BLaER1 treated with 17β-estradiol and CSF1 and Interleukin-3, amounts not matched to agents 10 nM and 100 nM (cell line): ENCODE measurements at regions not wholly inside any gene's neighbourhood (a gene's known extent, or its start where the extent isn't known, plus 50 kb on each side); places are given as distances from the start of the nearest gene placed in this dataset.

Source experiments
- H3K27ac ChIP-seq, 11 experiments: shearing (Covaris generic); formaldehyde crosslinking; 2 replicates each; pipeline ENCODE4 v1.8.1; 2022
- H3K27me3 ChIP-seq, 11 experiments: shearing (Covaris generic); formaldehyde crosslinking; 2 replicates each; pipeline ENCODE4 v1.8.1; 2022
- H3K36me3 ChIP-seq, 11 experiments: shearing (Covaris generic); formaldehyde crosslinking; 2 replicates each; pipeline ENCODE4 v1.8.1; 2022
- H3K4me1 ChIP-seq, 10 experiments: shearing (Covaris generic); formaldehyde crosslinking; 2 replicates each; pipeline ENCODE4 v1.8.1; 2022
- H3K4me2 ChIP-seq, 11 experiments: shearing (Covaris generic); formaldehyde crosslinking; 2 replicates each; pipeline ENCODE4 v1.8.1; 2022
- H3K4me3 ChIP-seq, 10 experiments: shearing (Covaris generic); formaldehyde crosslinking; 2 replicates each; pipeline ENCODE4 v1.8.1; 2022
- H3K9ac ChIP-seq, 11 experiments: shearing (Covaris generic); formaldehyde crosslinking; 2 replicates each; pipeline ENCODE4 v1.8.1; 2022
- H3K9me3 ChIP-seq, 11 experiments: shearing (Covaris generic); formaldehyde crosslinking; replicated peaks in 1 of 11; 2 replicates each; pipeline ENCODE4 v1.8.1; 2022
- H4K20me1 ChIP-seq, 11 experiments: shearing (Covaris generic); formaldehyde crosslinking; 2 replicates each; pipeline ENCODE4 v1.8.1; 2022
- Cebpa-rat ChIP-seq, 11 experiments: shearing (Covaris generic); IDR thresholded peaks; 2 replicates each; pipeline ENCODE4 v1.8.1; 2022

DNA sequence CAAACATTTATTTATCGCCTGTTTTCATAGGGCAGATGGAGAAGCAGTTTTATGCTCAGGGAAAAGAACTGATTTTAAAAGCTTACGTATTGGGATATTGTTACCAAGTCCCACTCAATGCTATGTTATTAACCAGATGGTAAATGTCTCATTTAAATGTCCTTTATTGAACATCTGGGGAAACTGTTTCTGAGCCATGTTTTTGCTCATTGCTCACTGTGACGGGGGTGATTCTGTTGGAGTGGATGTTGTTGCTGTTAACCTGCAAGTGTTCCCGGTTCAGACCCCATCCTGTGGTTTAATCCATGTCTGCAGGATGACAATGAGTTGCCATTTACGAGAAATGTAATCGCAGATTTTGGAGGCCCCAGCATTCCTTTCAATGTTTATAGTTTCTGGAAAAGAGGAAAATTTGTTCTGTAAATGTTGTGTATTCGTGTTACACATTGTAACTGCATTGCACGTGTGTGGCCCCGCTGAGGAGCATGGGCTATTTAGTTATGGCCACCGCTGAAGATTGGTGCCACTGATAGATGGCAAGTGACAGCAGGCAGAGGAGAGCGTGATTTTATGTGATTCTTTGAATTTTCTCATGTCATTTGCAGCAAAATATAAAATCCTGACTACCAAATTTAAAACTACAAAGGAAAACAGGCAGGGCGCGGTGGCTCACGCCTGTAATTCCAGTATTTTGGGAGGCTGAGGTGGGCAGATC is 174.8 kb upstream of the COPS8 start:
- Histone ChIP-seq H3K27me3 (no peaks in the 10 kb centered on the region), H4K20me1 (no peaks in the 10 kb centered on the region), H3K9ac (no peak overlapping the region), H3K27ac (peak overlapping the region in 3 of 11 experiments; percentile 63 to 68 (median 66); a peak in 6 of 22 replicates), H3K4me1 (peaks cover 32 to 87% (median 77%) of the 10 kb centered on the region in 10 experiments), H3K4me2 (peak overlapping the region in 9 of 11 experiments; percentile 76 to 93 (median 85); a peak in 15 of 22 replicates), H3K9me3 (no peaks in the 10 kb centered on the region; a peak in 2 of 22 replicates), H3K36me3 (no peaks in the 10 kb centered on the region), H3K4me3 (no peak overlapping the region)
- no peak for TF ChIP-seq Cebpa-rat (IDR thresholded peaks at IDR 0.05)

DNA sequence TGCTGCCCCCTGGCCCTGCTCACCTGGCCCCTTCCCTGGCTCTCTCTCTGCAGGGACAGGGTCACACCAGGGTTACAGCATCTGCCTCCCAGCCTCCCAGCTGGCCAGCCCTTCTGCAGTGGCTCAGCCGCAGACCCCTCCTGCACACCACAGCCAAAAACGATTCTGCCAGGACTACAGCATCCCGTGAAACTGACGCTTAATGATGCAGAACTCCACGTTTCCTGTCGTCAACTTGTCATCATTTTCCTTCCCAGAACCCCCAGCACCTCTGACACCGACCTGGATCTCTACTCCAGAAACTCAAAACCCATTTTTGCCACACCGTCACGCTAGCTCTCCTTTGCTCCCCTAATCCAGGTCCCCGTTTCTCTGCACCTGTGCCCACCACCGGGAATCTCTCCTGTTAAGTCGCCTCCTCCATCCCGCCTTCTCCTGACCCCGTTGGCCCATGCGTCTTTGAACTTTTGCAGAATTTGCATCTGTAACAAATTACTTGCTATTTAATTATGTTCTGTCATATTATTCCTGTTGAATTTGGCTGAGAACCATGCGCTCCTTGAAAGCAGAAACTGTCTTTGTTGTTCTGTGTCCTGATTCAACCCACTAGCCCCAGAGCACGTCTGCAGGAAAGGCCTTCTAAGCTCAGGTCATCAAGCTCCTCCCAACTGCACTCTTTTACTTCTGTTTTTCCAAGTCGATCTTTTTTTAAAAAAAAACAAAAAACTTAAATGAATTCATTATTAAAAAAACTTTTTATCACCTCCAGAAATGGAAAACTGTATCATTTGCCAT is 173.2 kb upstream of the COPS8 start:
- H3K4me3 ChIP-seq, result peak overlapping the region in 5 of 10 experiments; percentile 5 to 38 (median 19); a peak in 5 of 20 replicates
- H3K9me3 ChIP-seq, result peaks cover 0 to 5% (median under 1%) of the 10 kb centered on the region in 11 experiments; a peak in 7 of 22 replicates
- no peaks in the 10 kb centered on the region for H4K20me1 ChIP-seq
- peaks cover 25 to 90% (median 83%) of the 10 kb centered on the region in 10 experiments for H3K4me1 ChIP-seq
- TF ChIP-seq Cebpa-rat (IDR thresholded peaks at IDR 0.05), result no peak
- H3K4me2 ChIP-seq, result peak overlapping the region; percentile 74 to 93 (median 85)
- no peaks in the 10 kb centered on the region for H3K27me3 ChIP-seq
- H3K36me3 ChIP-seq, result no peaks in the 10 kb centered on the region
- H3K9ac ChIP-seq, result peak overlapping the region in 7 of 11 experiments; percentile 7 to 57 (median 25); a peak in 14 of 22 replicates
- peak overlapping the region in 8 of 11 experiments; percentile 35 to 68 (median 57); a peak in 15 of 22 replicates for H3K27ac ChIP-seq

DNA sequence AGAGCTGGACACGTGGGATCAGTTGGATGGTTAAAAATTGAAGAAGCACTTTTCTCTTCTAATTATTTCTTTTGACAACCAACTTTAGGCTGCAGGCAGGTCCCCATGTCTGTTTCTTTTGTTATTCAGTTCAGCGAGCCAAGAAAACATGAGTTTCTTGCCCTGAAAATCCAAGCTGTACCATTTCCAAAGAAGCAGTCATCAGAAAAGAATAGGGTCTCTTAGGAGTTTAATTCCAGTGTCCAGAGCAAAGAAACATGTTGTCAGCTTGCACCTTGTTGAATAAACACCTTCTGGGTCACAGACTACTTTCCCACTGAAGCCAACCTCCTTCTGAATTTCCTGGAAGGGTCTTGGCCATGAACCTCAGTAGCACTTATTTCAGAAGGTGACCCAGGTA is 170.5 kb upstream of the COPS8 start:
- H3K27me3 ChIP-seq, result no peaks in the 10 kb centered on the region
- TF ChIP-seq Cebpa-rat (IDR thresholded peaks at IDR 0.05), result no peak

DNA sequence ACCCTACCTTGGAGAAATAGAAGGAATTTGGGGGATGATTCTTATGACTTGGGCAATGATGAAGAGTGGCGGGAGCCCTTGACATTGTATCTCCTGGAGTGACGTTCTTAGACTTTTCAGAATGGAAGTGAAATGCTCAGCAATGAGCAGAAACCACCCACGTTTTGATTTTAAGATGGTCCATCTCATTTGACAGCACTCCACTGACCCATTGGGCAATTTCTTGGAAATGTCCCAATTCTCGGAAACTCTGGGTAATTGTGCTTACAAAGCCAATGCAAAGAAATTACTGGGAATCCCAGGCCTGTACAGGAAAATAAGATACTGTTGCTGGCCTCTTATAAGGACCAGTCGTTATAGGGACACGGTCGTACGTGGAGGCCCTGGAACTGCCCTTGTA is 170.0 kb upstream of the COPS8 start:
- H3K4me1 ChIP-seq, result peaks cover 31 to 80% (median 72%) of the 10 kb centered on the region in 10 experiments
- H3K36me3 ChIP-seq, result no peaks in the 10 kb centered on the region
- no peaks in the 10 kb centered on the region for H3K27me3 ChIP-seq
- no peak overlapping the region for H3K4me3 ChIP-seq
- peak overlapping the region in 7 of 11 experiments; percentile 1 to 63 (median 36); a peak in 8 of 22 replicates for H3K27ac ChIP-seq
- peak overlapping the region in 9 of 11 experiments; percentile 38 to 73 (median 66); a peak in 16 of 22 replicates for H3K4me2 ChIP-seq
- no peaks in the 10 kb centered on the region for H4K20me1 ChIP-seq
- H3K9ac ChIP-seq, result no peak overlapping the region
- no peak for TF ChIP-seq Cebpa-rat (IDR thresholded peaks at IDR 0.05)
- H3K9me3 ChIP-seq, result peaks cover 0 to 10% (median 4%) of the 10 kb centered on the region in 11 experiments; a peak in 7 of 22 replicates

More for the DNA sequence above, 170.5 kb upstream of the COPS8 start:
- H3K4me3 ChIP-seq, result no peak overlapping the region
- H3K36me3 ChIP-seq, result no peaks in the 10 kb centered on the region
- H3K9me3 ChIP-seq, result peaks cover 0 to 10% (median 4%) of the 10 kb centered on the region in 11 experiments; a peak in 7 of 22 replicates
- peak overlapping the region in 5 of 11 experiments; percentile 1 to 63 (median 55); a peak in 6 of 22 replicates for H3K27ac ChIP-seq
- H3K9ac ChIP-seq, result no peak overlapping the region
- peak overlapping the region in 7 of 11 experiments; percentile 38 to 73 (median 66); a peak in 10 of 22 replicates for H3K4me2 ChIP-seq
- no peaks in the 10 kb centered on the region for H4K20me1 ChIP-seq
- peaks cover 31 to 81% (median 72%) of the 10 kb centered on the region in 10 experiments for H3K4me1 ChIP-seq

DNA sequence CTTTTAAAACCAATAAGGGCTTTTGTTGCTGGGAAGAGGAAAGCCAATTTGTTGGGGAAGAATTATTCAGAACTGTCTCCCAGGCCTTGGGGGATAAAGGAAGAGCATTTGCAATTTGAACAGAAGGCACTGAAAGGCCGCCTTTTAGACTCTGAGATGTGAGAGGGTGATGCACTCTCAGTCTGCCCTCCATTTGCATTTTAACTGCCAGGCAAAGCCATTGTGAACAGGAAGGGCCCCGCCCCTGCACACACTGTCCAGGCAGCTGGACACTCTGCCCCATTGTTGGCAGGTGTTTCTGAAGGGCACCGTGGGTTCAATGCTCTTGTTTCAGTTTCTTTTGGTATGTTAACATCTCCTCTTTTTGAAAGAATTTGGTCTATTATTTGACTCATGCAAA is 169.5 kb upstream of the COPS8 start:
- peak overlapping the region in 6 of 11 experiments; percentile 1 to 63 (median 46); a peak in 8 of 22 replicates for H3K27ac ChIP-seq
- TF ChIP-seq Cebpa-rat (IDR thresholded peaks at IDR 0.05), result no peak
- H3K27me3 ChIP-seq, result no peaks in the 10 kb centered on the region
- H3K4me3 ChIP-seq, result no peak overlapping the region
- H3K9ac ChIP-seq, result no peak overlapping the region
- H4K20me1 ChIP-seq, result no peaks in the 10 kb centered on the region
- H3K36me3 ChIP-seq, result no peaks in the 10 kb centered on the region
- peaks cover 31 to 76% (median 67%) of the 10 kb centered on the region in 10 experiments for H3K4me1 ChIP-seq
- peak overlapping the region in 10 of 11 experiments; percentile 9 to 73 (median 64); a peak in 18 of 22 replicates for H3K4me2 ChIP-seq
- peaks cover 0 to 10% (median 4%) of the 10 kb centered on the region in 11 experiments; a peak in 7 of 22 replicates for H3K9me3 ChIP-seq

DNA sequence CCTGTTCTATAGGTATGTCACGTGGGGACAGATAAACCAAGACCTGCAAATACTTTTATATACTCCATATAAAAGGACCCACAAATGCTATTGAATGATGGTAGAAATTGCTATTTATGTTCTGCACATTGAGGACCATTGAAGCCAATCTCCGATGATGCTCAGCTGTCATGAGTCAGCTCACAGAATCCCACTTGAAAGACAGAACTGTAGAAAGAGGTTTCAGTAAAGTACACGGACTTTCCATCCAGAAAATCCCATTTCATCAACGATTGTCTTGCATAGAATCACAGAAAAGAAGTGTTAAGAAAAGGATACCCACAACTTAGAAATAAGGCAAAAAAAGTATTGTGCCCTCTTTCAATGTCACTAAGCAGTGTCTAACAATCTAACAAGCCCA is 169.0 kb upstream of the COPS8 start:
- Histone ChIP-seq H3K27me3 (no peaks in the 10 kb centered on the region), H3K9me3 (peaks cover 0 to 10% (median 4%) of the 10 kb centered on the region in 11 experiments; a peak in 7 of 22 replicates), H3K36me3 (no peaks in the 10 kb centered on the region), H3K4me2 (peak overlapping the region in 9 of 11 experiments; percentile 38 to 73 (median 66); a peak in 15 of 22 replicates), H3K4me3 (no peak overlapping the region), H3K27ac (peak overlapping the region in 4 of 11 experiments; percentile 10 to 63 (median 32); a peak in 4 of 22 replicates), H3K9ac (no peak overlapping the region), H3K4me1 (peaks cover 29 to 71% (median 63%) of the 10 kb centered on the region in 10 experiments), H4K20me1 (no peaks in the 10 kb centered on the region)
- TF ChIP-seq Cebpa-rat (IDR thresholded peaks at IDR 0.05), result no peak

DNA sequence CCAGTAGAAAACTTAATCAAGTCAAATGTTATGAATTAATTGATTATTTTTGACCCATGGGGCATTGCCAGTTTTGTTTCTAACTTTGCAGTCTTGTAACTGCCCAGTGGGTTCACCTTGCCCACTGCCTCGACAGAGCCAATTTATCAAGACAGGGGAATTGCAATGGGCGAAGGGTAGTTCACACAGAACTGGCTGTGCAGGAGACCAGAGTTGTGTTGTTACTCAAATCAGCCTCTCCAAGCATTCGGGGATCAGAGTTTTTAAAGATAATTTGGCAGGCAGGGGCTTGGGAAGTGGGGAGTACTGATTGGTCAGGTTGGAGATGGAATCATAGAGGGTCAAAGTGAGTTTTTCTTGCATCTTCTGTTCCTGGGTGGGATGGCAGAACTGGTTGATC is 168.5 kb upstream of the COPS8 start:
- TF ChIP-seq Cebpa-rat (IDR thresholded peaks at IDR 0.05), result no peak
- no peaks in the 10 kb centered on the region for H3K36me3 ChIP-seq
- peaks cover 0 to 10% (median 4%) of the 10 kb centered on the region in 11 experiments; a peak in 7 of 22 replicates for H3K9me3 ChIP-seq
- H3K4me3 ChIP-seq, result no peak overlapping the region
- H3K27me3 ChIP-seq, result no peaks in the 10 kb centered on the region
- peak overlapping the region in 3 of 11 experiments; percentile 10 to 39 (median 14); a peak in 3 of 22 replicates for H3K27ac ChIP-seq
- H3K4me1 ChIP-seq, result peaks cover 24 to 66% (median 57%) of the 10 kb centered on the region in 10 experiments
- no peak overlapping the region for H3K9ac ChIP-seq
- H3K4me2 ChIP-seq, result peak overlapping the region in 6 of 11 experiments; percentile 60 to 73 (median 66); a peak in 8 of 22 replicates
- no peaks in the 10 kb centered on the region for H4K20me1 ChIP-seq

DNA sequence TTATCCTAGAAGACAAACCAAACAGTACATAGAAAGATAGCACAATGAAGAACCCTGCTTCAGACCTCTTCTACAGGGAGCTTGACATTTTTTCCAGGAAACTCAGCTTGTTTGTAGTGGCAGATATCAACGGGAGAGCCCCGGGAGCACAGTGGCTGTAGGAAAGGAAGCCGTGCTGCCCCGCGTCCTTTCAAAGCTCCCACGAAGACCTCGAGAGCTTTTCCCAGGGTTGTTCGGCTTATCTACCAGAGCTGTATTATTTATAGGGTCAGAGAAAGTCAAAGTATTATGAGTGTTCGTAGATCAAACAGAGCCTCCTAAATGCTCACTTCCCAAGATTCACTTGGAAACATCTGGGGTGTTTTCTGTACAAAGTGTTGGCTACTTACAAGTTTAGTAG is 167.1 kb upstream of the COPS8 start:
- Histone ChIP-seq H3K27me3 (no peaks in the 10 kb centered on the region), H3K4me2 (peak overlapping the region in 10 of 11 experiments; percentile 26 to 75 (median 61); a peak in 17 of 22 replicates), H3K36me3 (no peaks in the 10 kb centered on the region), H3K9ac (peak overlapping the region in 1 of 11 experiments; percentile 8; a peak in 1 of 22 replicates), H3K4me1 (peaks cover 11 to 52% (median 45%) of the 10 kb centered on the region in 10 experiments), H3K9me3 (peaks cover 0 to 10% (median 4%) of the 10 kb centered on the region in 11 experiments; a peak in 7 of 22 replicates), H3K4me3 (no peak overlapping the region), H3K27ac (peak overlapping the region in 8 of 11 experiments; percentile 18 to 66 (median 40); a peak in 12 of 22 replicates), H4K20me1 (no peaks in the 10 kb centered on the region)
- TF ChIP-seq Cebpa-rat (IDR thresholded peaks at IDR 0.05), result no peak
